ENCODE measurements at regions not wholly inside any gene's neighbourhood (a gene's known extent, or its start where the extent isn't known, plus 50 kb on each side); places are given as distances from the start of the nearest gene placed in this dataset.
"Not testable (repeated sequence)": the region's sequence is repeated elsewhere in the genome, so short reads cannot be mapped to it uniquely, and the experiment has no call there.

GRCh38 chr6:12483712-12484111, 193.6 kb downstream of the EDN1 start:
- no peak overlapping the region for H3K4me3 ChIP-seq (ENCODE audit: low read length)
- TF ChIP-seq CTCF (IDR thresholded peaks at IDR 0.05; ENCODE audit: insufficient read depth, low read depth, low read length, missing control alignments): no peak
- peak; percentile 97 for DNase-seq (ENCODE audit: low read depth)

- DNase-seq (ENCODE audit: low read depth): no peak
- TF ChIP-seq CTCF (IDR thresholded peaks at IDR 0.05; ENCODE audit: insufficient read depth, low read depth, low read length, missing control alignments): no peak
- no peak overlapping the region for H3K4me3 ChIP-seq (ENCODE audit: low read length)
Observed at GRCh38 chr6:12484519-12484918, 194.4 kb downstream of the EDN1 start.

GRCh38 chr6:12485226-12485764, 195.1 kb downstream of the EDN1 start:
- TF ChIP-seq CTCF (IDR thresholded peaks at IDR 0.05; ENCODE audit: insufficient read depth, low read depth, low read length, missing control alignments): no peak
- peak; percentile 63 for DNase-seq (ENCODE audit: low read depth)
- H3K4me3 ChIP-seq (ENCODE audit: low read length): no peak overlapping the region

- no peak for DNase-seq (ENCODE audit: low read depth)
- TF ChIP-seq CTCF (IDR thresholded peaks at IDR 0.05; ENCODE audit: insufficient read depth, low read depth, low read length, missing control alignments): no peak
- H3K4me3 ChIP-seq (ENCODE audit: low read length): no peak overlapping the region
Observed at GRCh38 chr6:12485837-12486236, 195.7 kb downstream of the EDN1 start.

- no peak for DNase-seq (ENCODE audit: low read depth)
- no peak overlapping the region for H3K4me3 ChIP-seq (ENCODE audit: low read length)
- no peak for TF ChIP-seq CTCF (IDR thresholded peaks at IDR 0.05; ENCODE audit: insufficient read depth, low read depth, low read length, missing control alignments)
Observed at GRCh38 chr6:12490351-12490903, 200.3 kb downstream of the EDN1 start.

- no peak for TF ChIP-seq CTCF (IDR thresholded peaks at IDR 0.05; ENCODE audit: insufficient read depth, low read depth, low read length, missing control alignments)
- no peak overlapping the region for H3K4me3 ChIP-seq (ENCODE audit: low read length)
- peak; percentile 83 for DNase-seq (ENCODE audit: low read depth)
Observed at GRCh38 chr6:12490904-12491571, 200.9 kb downstream of the EDN1 start.

- DNase-seq (ENCODE audit: low read depth); H3K4me3 ChIP-seq (ENCODE audit: low read length): not testable (repeated sequence)
Observed at GRCh38 chr6:12492929-12493328, 202.8 kb downstream of the EDN1 start.
